ENCODE measurements at regions not wholly inside any gene's neighbourhood (a gene's known extent, or its start where the extent isn't known, plus 50 kb on each side); places are given as distances from the start of the nearest gene placed in this dataset.

GRCh38 chr4:135840781-135841180, 1639.2 kb upstream of the PABPC4L start:
- in situ Hi-C loops (cut with MboI; ENCODE audit: low sequenced_read_pairs in 4 of 4) (no loop called here), intact Hi-C loops (cut with DNase I; ENCODE audit: low total_unique reads) (no loop called here)
- no peaks in the 10 kb centered on the region for H3K4me1 ChIP-seq
- no peak overlapping the region for H3K4me3 ChIP-seq
- H3K27me3 ChIP-seq = no peaks in the 10 kb centered on the region
- no peak for DNase-seq
- TF ChIP-seq POLR2A (IDR thresholded peaks at IDR 0.05) = no peak
- no peak for TF ChIP-seq CTCF (IDR thresholded peaks at IDR 0.05 in 4 of 5, conservative IDR thresholded peaks at IDR 0.05 in 1 of 5)
- ATAC-seq = no peak
- no peaks in the 10 kb centered on the region for H3K9me3 ChIP-seq
- H3K27ac ChIP-seq = no peak overlapping the region
- H3K36me3 ChIP-seq = no peaks in the 10 kb centered on the region

DNA sequence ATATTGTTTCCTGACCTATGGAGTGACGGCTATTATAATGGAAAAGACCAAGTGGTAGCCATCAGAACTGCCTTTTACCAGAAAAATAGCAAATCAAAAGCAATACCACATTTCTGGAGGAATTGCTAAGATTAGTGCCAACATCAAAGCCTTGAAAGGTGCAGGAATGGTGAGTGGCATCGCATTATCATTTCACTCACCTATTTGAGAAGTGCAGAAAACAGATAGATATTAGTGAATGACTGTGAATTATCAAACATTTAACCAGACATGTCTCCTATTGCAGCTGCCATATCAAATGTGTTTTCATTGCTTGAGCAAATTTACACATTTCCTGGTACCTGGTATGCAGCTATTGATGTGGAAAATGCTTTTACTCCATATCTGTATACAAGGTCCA, 1638.1 kb upstream of the PABPC4L start:
- no peak overlapping the region for H3K27ac ChIP-seq
- TF ChIP-seq CTCF (IDR thresholded peaks at IDR 0.05 in 4 of 5, conservative IDR thresholded peaks at IDR 0.05 in 1 of 5) (no peak), POLR2A (IDR thresholded peaks at IDR 0.05) (no peak)
- H3K27me3 ChIP-seq = no peaks in the 10 kb centered on the region
- H3K36me3 ChIP-seq = no peaks in the 10 kb centered on the region
- DNase-seq (no peak), ATAC-seq (no peak)
- H3K4me1 ChIP-seq = no peaks in the 10 kb centered on the region
- H3K4me3 ChIP-seq = no peak overlapping the region
- in situ Hi-C loops (cut with MboI; ENCODE audit: low sequenced_read_pairs in 4 of 4) = no loop called here
- intact Hi-C loops (cut with DNase I; ENCODE audit: low total_unique reads) = no loop called here
- no peaks in the 10 kb centered on the region for H3K9me3 ChIP-seq

DNA sequence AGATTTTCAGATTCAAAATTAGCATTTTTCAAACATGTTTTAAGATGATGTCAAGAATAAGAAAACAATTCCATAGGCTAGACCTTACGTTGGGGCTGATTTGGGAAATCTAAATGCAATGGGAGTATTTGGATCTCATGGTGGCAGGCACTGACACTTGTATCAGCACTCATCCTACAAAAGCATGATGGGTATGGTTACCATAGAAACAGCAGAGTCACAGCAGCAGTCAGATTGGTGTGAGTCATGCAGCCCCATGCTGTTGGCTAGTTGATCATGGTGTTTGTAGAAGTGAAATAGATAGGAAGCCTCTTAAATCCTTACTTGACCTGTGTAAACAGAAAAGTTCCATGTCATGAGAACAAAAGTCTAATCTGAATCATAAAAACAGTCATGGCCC, 1637.3 kb upstream of the PABPC4L start:
- Histone ChIP-seq H3K36me3 (no peaks in the 10 kb centered on the region), H3K4me1 (no peaks in the 10 kb centered on the region), H3K27me3 (no peaks in the 10 kb centered on the region), H3K27ac (no peak overlapping the region), H3K9me3 (no peaks in the 10 kb centered on the region), H3K4me3 (no peak overlapping the region)
- no peak for DNase-seq
- intact Hi-C loops (cut with DNase I; ENCODE audit: low total_unique reads) (no loop called here), in situ Hi-C loops (cut with MboI; ENCODE audit: low sequenced_read_pairs in 4 of 4) (no loop called here)
- no peak for ATAC-seq
- no peak for TF ChIP-seq POLR2A (IDR thresholded peaks at IDR 0.05)
- no peak for TF ChIP-seq CTCF (IDR thresholded peaks at IDR 0.05 in 4 of 5, conservative IDR thresholded peaks at IDR 0.05 in 1 of 5)

DNA sequence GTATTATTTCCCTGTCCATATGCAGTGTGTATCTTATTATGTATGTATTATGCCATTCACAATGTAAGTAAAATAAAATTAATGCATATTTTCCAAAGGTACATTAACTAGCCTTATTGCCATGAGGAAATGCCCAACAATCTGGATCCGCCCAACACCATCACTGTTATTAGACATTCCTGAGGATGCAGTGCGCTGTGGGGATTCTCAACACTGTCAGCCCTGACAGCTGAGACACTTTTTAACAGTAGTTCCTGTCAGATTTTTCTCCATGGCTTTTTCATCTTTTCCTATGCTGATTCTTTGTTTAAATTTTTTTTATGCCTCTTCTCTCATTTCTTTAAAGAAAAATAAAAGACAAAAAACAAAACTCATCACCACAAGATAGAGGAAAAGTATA, 1632.9 kb upstream of the PABPC4L start:
- Histone ChIP-seq H3K27ac (no peak overlapping the region), H3K4me1 (no peaks in the 10 kb centered on the region), H3K36me3 (no peaks in the 10 kb centered on the region), H3K9me3 (no peaks in the 10 kb centered on the region), H3K4me3 (no peak overlapping the region), H3K27me3 (no peaks in the 10 kb centered on the region)
- TF ChIP-seq POLR2A (IDR thresholded peaks at IDR 0.05) = no peak
- no peak for TF ChIP-seq CTCF (IDR thresholded peaks at IDR 0.05 in 4 of 5, conservative IDR thresholded peaks at IDR 0.05 in 1 of 5)
- intact Hi-C loops (cut with DNase I; ENCODE audit: low total_unique reads) (no loop called here), in situ Hi-C loops (cut with MboI; ENCODE audit: low sequenced_read_pairs in 4 of 4) (no loop called here)
- no peak for DNase-seq
- ATAC-seq = no peak

GRCh38 chr4:135833529-135833928, 1631.9 kb upstream of the PABPC4L start:
- Histone ChIP-seq H3K36me3 (no peaks in the 10 kb centered on the region), H3K4me1 (no peaks in the 10 kb centered on the region), H3K9me3 (no peaks in the 10 kb centered on the region), H3K4me3 (no peak overlapping the region), H3K27ac (no peak overlapping the region), H3K27me3 (no peaks in the 10 kb centered on the region)
- intact Hi-C loops (cut with DNase I; ENCODE audit: low total_unique reads) (no loop called here), in situ Hi-C loops (cut with MboI; ENCODE audit: low sequenced_read_pairs in 4 of 4) (no loop called here)
- no peak for TF ChIP-seq POLR2A (IDR thresholded peaks at IDR 0.05)
- no peak for TF ChIP-seq CTCF (IDR thresholded peaks at IDR 0.05 in 4 of 5, conservative IDR thresholded peaks at IDR 0.05 in 1 of 5)
- ATAC-seq = no peak
- no peak for DNase-seq
